HUES48 (cell line): ENCODE measurements at regions not wholly inside any gene's neighbourhood (a gene's known extent, or its start where the extent isn't known, plus 50 kb on each side); places are given as distances from the start of the nearest gene placed in this dataset.
A peak's percentile ranks its signal among the peaks of the same experiment; 100 is the strongest.
"Not testable (repeated sequence)": the region's sequence is repeated elsewhere in the genome, so short reads cannot be mapped to it uniquely, and the experiment has no call there.

Experiments
- H3K27ac ChIP-seq: one replicate; pipeline ENCODE4 v1.7.0; 2013; ENCODE audit warnings: low read depth, low read length, inconsistent platforms
- H3K27me3 ChIP-seq: 2 replicates; pipeline ENCODE4 v1.6.1; 2013; ENCODE audit warnings: mild to moderate bottlenecking, low read length; ENCODE audit not compliant: control insufficient read depth, insufficient read depth
- H3K36me3 ChIP-seq: 2 replicates; pipeline ENCODE4 v1.6.1; 2013; ENCODE audit warnings: low read length; ENCODE audit not compliant: control insufficient read depth, insufficient read depth
- H3K4me1 ChIP-seq: 2 replicates; pipeline ENCODE4 v1.6.1; 2013; ENCODE audit warnings: mild to moderate bottlenecking, low read length; ENCODE audit not compliant: control insufficient read depth, insufficient read depth
- H3K4me3 ChIP-seq: 2 replicates; pipeline ENCODE4 v1.5.1; 2013; ENCODE audit warnings: mild to moderate bottlenecking, low read depth, low read length
- H3K9ac ChIP-seq: 2 replicates; pipeline ENCODE4 v1.6.1; 2013; ENCODE audit warnings: mild to moderate bottlenecking, low read depth, low read length, moderate library complexity
- H3K9me3 ChIP-seq: 2 replicates; pipeline ENCODE4 v1.6.1; 2013; ENCODE audit warnings: low read length; ENCODE audit not compliant: control insufficient read depth, insufficient read depth

DNA sequence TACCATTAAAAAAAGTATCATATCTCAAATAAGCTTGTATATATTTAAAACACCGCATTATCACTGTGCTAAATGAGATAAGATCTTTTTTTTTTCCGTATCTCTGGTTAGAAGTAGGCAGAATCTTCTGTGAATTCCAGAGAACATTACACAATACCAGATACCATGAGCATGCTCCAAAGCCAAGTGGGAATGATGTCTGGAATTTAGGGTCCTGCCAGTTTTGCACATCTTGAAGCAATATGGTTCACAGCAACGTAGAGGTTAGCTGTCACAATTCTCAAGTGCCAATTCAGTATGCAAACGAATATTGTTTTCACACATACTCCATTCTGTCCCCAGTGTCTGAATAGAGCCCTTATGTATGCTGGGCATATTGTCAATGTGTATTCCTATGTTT lies 127.5 kb upstream of the NEIL3 start:
- Histone ChIP-seq H3K9me3 (no peaks in the 10 kb centered on the region), H3K27me3 (no peaks in the 10 kb centered on the region), H3K27ac (no peak overlapping the region), H3K9ac (no peak overlapping the region), H3K4me1 (peaks cover 5% of the 10 kb centered on the region; the same call in 1 of the 2 replicates), H3K36me3 (no peaks in the 10 kb centered on the region), H3K4me3 (no peak overlapping the region)

GRCh38 chr4:177182728-177183127 lies 126.9 kb upstream of the NEIL3 start:
- no peaks in the 10 kb centered on the region for H3K36me3 ChIP-seq
- no peak overlapping the region for H3K9ac ChIP-seq
- H3K27ac ChIP-seq = no peak overlapping the region
- H3K27me3 ChIP-seq = no peaks in the 10 kb centered on the region
- H3K9me3 ChIP-seq = no peaks in the 10 kb centered on the region
- H3K4me1 ChIP-seq = peaks cover 5% of the 10 kb centered on the region; the same call in 1 of the 2 replicates
- H3K4me3 ChIP-seq = no peak overlapping the region

- Histone ChIP-seq H3K27ac (no peak overlapping the region), H3K4me3 (no peak overlapping the region), H3K9ac (no peak overlapping the region), H3K36me3 (no peaks in the 10 kb centered on the region), H3K4me1 (peaks cover 5% of the 10 kb centered on the region; the same call in 1 of the 2 replicates), H3K9me3 (no peaks in the 10 kb centered on the region), H3K27me3 (no peaks in the 10 kb centered on the region)
These were observed 124.5 kb upstream of the NEIL3 start for GRCh38 chr4:177185151-177185550.

DNA sequence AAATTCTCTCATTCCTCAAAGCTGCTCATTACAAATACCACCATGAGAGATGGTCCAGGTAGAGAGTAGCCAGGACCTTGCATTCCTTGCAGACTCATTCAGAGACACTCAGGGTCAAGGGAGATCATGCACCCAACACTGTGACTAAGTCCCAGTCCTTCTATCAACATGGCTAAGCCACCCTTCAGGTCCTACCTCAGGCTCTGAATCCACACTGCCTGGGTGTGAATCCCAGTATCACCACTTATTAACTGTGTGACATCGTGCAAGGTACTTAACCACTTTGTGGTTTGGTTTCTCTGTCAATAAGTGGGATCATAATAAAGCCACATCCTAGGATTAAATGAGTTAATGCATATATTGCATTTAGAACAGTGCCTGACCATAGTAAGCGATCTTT lies 124.1 kb upstream of the NEIL3 start:
- H3K4me3 ChIP-seq = no peak overlapping the region
- no peaks in the 10 kb centered on the region for H3K27me3 ChIP-seq
- H3K9ac ChIP-seq = no peak overlapping the region
- no peak overlapping the region for H3K27ac ChIP-seq
- peaks cover 5% of the 10 kb centered on the region; the same call in 1 of the 2 replicates for H3K4me1 ChIP-seq
- H3K36me3 ChIP-seq = no peaks in the 10 kb centered on the region
- no peaks in the 10 kb centered on the region for H3K9me3 ChIP-seq

- no peak overlapping the region for H3K9ac ChIP-seq
These were observed 122.3 kb upstream of the NEIL3 start for GRCh38 chr4:177187371-177187770.

GRCh38 chr4:177190995-177191580 lies 118.6 kb upstream of the NEIL3 start:
- Histone ChIP-seq H3K27ac (peak overlapping the region; percentile 43), H3K36me3 (no peaks in the 10 kb centered on the region), H3K27me3 (no peaks in the 10 kb centered on the region), H3K4me1 (peaks cover 12% of the 10 kb centered on the region; the same call in 1 of the 2 replicates), H3K9ac (no peak overlapping the region), H3K9me3 (no peaks in the 10 kb centered on the region), H3K4me3 (no peak overlapping the region)

More at GRCh38 chr4:177187371-177187770, 122.3 kb upstream of the NEIL3 start:
- H3K36me3 ChIP-seq = no peaks in the 10 kb centered on the region
- H3K4me1 ChIP-seq = peaks cover 17% of the 10 kb centered on the region
- H3K4me3 ChIP-seq = no peak overlapping the region
- H3K27ac ChIP-seq = no peak overlapping the region
- H3K27me3 ChIP-seq = no peaks in the 10 kb centered on the region
- H3K9me3 ChIP-seq = no peaks in the 10 kb centered on the region

GRCh38 chr4:177191586-177191985 lies 118.1 kb upstream of the NEIL3 start:
- Histone ChIP-seq H3K27me3 (no peaks in the 10 kb centered on the region), H3K27ac (peak overlapping the region; percentile 43), H3K36me3 (no peaks in the 10 kb centered on the region), H3K4me3 (no peak overlapping the region), H3K9me3 (no peaks in the 10 kb centered on the region), H3K4me1 (peaks cover 12% of the 10 kb centered on the region; the same call in 1 of the 2 replicates), H3K9ac (no peak overlapping the region)

GRCh38 chr4:177191991-177192390 lies 117.7 kb upstream of the NEIL3 start:
- Histone ChIP-seq H3K4me3 (no peak overlapping the region), H3K27me3 (no peaks in the 10 kb centered on the region), H3K4me1 (peaks cover 12% of the 10 kb centered on the region; the same call in 1 of the 2 replicates), H3K9ac (no peak overlapping the region), H3K27ac (no peak overlapping the region), H3K9me3 (peaks cover 3% of the 10 kb centered on the region), H3K36me3 (no peaks in the 10 kb centered on the region)

GRCh38 chr4:177193024-177193715 lies 116.5 kb upstream of the NEIL3 start:
- not testable (repeated sequence) for H3K4me3 ChIP-seq, H3K36me3 ChIP-seq

DNA sequence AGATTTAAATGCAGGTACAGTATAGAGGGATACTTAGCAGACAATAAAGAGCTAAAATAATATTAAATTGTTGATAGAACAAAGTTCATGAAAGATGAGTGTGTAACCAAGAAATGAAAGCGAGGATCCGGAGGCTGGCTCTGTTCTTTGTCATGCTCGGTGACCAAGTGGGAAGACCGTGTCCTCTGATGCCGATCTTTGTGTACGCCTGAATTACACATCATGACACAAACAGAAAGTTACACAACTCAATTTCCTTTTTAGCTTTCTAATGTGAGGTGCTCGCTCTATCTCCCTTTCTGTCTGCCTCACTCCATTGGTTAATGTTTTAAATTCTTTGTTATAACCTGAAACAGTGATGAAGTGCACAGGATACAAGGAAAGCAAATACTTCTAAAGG lies 114.8 kb upstream of the NEIL3 start:
- H3K9ac ChIP-seq = no peak overlapping the region
- peaks cover 12% of the 10 kb centered on the region; the same call in 1 of the 2 replicates for H3K4me1 ChIP-seq
- H3K9me3 ChIP-seq = peaks cover 14% of the 10 kb centered on the region
- no peaks in the 10 kb centered on the region for H3K27me3 ChIP-seq
- no peaks in the 10 kb centered on the region for H3K36me3 ChIP-seq
- no peak overlapping the region for H3K4me3 ChIP-seq
- H3K27ac ChIP-seq = no peak overlapping the region

More at GRCh38 chr4:177193024-177193715, 116.5 kb upstream of the NEIL3 start:
- Histone ChIP-seq H3K4me1 (peaks cover 12% of the 10 kb centered on the region; the same call in 1 of the 2 replicates), H3K9me3 (peaks cover 13% of the 10 kb centered on the region)
- not testable (repeated sequence) for H3K27ac ChIP-seq, H3K9ac ChIP-seq, H3K27me3 ChIP-seq

- Histone ChIP-seq H3K36me3 (no peaks in the 10 kb centered on the region), H3K4me3 (no peak overlapping the region), H3K9me3 (peaks cover 14% of the 10 kb centered on the region), H3K27me3 (no peaks in the 10 kb centered on the region), H3K9ac (no peak overlapping the region), H3K4me1 (0 out of 2 replicates have a peak, but pooled peaks cover 5% of the 10 kb centered on the region), H3K27ac (no peak overlapping the region)
These were observed 113.1 kb upstream of the NEIL3 start for GRCh38 chr4:177196615-177197014.
